ENCODE measurements at regions not wholly inside any gene's neighbourhood (a gene's known extent, or its start where the extent isn't known, plus 50 kb on each side); places are given as distances from the start of the nearest gene placed in this dataset.

DNA sequence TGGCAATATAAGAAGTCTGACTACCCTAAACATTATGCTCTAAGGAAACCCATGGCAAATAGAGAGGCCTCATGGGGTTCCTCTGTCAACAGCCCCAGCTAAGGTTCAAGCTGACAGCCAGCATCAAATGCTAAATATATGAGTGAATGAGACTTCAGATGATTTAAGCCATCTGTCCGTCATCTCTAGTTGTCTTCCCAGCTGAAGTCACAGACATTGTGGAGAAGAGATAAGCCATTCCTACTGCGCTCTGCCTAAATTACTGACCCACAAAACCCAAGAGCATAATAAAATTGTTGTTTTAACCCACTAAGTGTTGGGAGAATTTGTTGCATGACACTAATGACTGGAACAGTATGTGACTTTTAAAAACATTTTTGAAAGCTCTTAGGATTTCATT lies 87.3 kb upstream of the IGSF10 start (continued):
- TF ChIP-seq TEAD4 (IDR thresholded peaks at IDR 0.05; ENCODE audit: low read length): peak; percentile 70
- TF ChIP-seq TEAD4 (CRISPR knock-in tag; IDR thresholded peaks at IDR 0.05; ENCODE audit: borderline replicate concordance): no peak
- TF ChIP-seq TCF3 (CRISPR knock-in tag; IDR thresholded peaks at IDR 0.05): peak; percentile 19; the same call in 1 of the 2 replicates
- TF ChIP-seq FOXJ2 (tag; IDR thresholded peaks at IDR 0.05): no peak
- 0 out of 2 replicates have a peak, but pooled peaks have one; percentile 22 for TF ChIP-seq HMBOX1 (IDR thresholded peaks at IDR 0.05)
- TF ChIP-seq, protein P1, sequence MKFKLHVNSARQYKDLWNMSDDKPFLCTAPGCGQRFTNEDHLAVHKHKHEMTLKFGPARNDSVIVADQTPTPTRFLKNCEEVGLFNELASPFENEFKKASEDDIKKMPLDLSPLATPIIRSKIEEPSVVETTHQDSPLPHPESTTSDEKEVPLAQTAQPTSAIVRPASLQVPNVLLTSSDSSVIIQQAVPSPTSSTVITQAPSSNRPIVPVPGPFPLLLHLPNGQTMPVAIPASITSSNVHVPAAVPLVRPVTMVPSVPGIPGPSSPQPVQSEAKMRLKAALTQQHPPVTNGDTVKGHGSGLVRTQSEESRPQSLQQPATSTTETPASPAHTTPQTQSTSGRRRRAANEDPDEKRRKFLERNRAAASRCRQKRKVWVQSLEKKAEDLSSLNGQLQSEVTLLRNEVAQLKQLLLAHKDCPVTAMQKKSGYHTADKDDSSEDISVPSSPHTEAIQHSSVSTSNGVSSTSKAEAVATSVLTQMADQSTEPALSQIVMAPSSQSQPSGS (CRISPR knock-in tag; IDR thresholded peaks at IDR 0.05): no peak
- TF ChIP-seq, protein P2, sequence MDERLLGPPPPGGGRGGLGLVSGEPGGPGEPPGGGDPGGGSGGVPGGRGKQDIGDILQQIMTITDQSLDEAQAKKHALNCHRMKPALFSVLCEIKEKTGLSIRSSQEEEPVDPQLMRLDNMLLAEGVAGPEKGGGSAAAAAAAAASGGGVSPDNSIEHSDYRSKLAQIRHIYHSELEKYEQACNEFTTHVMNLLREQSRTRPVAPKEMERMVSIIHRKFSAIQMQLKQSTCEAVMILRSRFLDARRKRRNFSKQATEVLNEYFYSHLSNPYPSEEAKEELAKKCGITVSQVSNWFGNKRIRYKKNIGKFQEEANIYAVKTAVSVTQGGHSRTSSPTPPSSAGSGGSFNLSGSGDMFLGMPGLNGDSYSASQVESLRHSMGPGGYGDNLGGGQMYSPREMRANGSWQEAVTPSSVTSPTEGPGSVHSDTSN (CRISPR knock-in tag; IDR thresholded peaks at IDR 0.05; ENCODE audit: low read depth): no peak
- TF ChIP-seq, protein P2 (tag; conservative IDR thresholded peaks at IDR 0.05; ENCODE audit: low read depth): peak; percentile 86
- peak; percentile 34; the same call in 1 of the 2 replicates for TF ChIP-seq MTA2 (IDR thresholded peaks at IDR 0.05; ENCODE audit: low read depth)
- TF ChIP-seq DACH1 (IDR thresholded peaks at IDR 0.05; ENCODE audit: partially characterized antibody): peak; percentile 21
- TF ChIP-seq CBFA2T2 (conservative IDR thresholded peaks at IDR 0.05): peak; percentile 47; the same call in 1 of the 2 replicates
- TF ChIP-seq TAL1 (IDR thresholded peaks at IDR 0.05): peak; percentile 46
